ENCODE measurements at regions not wholly inside any gene's neighbourhood (a gene's known extent, or its start where the extent isn't known, plus 50 kb on each side); places are given as distances from the start of the nearest gene placed in this dataset.

DNA sequence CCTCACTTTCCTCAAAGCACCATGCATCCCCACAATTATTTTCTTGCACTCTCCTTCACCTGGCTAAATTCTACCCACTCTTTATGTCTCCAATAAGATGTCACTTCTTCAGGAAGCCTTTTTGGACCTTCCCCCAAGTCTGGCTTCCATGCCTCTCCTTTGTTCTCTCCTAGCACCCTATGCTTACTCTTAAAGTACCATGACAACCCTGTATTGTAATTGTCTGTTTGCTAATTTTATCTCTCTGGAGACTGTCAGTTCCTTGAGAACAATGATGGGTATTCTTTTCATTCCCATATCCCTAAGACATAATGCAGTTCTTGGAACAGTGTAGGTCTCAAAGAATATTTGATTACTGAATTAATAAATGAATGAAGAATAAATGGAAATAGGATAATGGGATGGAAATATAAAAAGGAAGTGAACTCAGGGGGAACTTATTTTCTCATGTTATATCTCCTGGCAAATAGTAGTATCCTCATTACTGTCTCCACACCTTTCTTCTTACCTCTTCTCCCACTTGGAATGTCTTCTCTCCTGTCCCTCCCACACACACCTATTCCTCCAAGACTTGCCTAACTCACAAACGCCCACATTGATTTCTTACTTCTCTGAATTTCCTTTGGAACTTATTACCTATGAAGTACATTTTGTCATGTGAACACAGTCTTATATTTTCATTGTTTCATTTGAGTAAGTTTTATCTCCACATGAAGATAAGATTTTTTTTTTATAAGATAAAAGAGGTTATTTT lies 499.1 kb downstream of the NFIB start:
- Histone ChIP-seq H3K4me3 (replicated peaks; ENCODE audit: insufficient read depth, low read length) (no peak overlapping the region), H3K27ac (replicated peaks) (no peak overlapping the region), H3K27me3 (ENCODE audit: insufficient read depth, poor library complexity, severe bottlenecking) (no peaks in the 10 kb centered on the region)
- no peak for DNase-seq (ENCODE audit: low read depth in 1 of 2, low spot score in 1 of 2)
- TF ChIP-seq GABPA (IDR thresholded peaks at IDR 0.05; ENCODE audit: low read depth), result no peak
- TF ChIP-seq POLR2AphosphoS5 (IDR thresholded peaks at IDR 0.05; ENCODE audit: low read depth), result no peak
- TF ChIP-seq, protein P1, sequence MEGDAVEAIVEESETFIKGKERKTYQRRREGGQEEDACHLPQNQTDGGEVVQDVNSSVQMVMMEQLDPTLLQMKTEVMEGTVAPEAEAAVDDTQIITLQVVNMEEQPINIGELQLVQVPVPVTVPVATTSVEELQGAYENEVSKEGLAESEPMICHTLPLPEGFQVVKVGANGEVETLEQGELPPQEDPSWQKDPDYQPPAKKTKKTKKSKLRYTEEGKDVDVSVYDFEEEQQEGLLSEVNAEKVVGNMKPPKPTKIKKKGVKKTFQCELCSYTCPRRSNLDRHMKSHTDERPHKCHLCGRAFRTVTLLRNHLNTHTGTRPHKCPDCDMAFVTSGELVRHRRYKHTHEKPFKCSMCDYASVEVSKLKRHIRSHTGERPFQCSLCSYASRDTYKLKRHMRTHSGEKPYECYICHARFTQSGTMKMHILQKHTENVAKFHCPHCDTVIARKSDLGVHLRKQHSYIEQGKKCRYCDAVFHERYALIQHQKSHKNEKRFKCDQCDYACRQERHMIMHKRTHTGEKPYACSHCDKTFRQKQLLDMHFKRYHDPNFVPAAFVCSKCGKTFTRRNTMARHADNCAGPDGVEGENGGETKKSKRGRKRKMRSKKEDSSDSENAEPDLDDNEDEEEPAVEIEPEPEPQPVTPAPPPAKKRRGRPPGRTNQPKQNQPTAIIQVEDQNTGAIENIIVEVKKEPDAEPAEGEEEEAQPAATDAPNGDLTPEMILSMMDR (IDR thresholded peaks at IDR 0.05; ENCODE audit: insufficient read depth, low read length), result no peak
- no peak for TF ChIP-seq SPI1 (IDR thresholded peaks at IDR 0.05; ENCODE audit: borderline replicate concordance, low read depth)
- TF ChIP-seq, protein P2, sequence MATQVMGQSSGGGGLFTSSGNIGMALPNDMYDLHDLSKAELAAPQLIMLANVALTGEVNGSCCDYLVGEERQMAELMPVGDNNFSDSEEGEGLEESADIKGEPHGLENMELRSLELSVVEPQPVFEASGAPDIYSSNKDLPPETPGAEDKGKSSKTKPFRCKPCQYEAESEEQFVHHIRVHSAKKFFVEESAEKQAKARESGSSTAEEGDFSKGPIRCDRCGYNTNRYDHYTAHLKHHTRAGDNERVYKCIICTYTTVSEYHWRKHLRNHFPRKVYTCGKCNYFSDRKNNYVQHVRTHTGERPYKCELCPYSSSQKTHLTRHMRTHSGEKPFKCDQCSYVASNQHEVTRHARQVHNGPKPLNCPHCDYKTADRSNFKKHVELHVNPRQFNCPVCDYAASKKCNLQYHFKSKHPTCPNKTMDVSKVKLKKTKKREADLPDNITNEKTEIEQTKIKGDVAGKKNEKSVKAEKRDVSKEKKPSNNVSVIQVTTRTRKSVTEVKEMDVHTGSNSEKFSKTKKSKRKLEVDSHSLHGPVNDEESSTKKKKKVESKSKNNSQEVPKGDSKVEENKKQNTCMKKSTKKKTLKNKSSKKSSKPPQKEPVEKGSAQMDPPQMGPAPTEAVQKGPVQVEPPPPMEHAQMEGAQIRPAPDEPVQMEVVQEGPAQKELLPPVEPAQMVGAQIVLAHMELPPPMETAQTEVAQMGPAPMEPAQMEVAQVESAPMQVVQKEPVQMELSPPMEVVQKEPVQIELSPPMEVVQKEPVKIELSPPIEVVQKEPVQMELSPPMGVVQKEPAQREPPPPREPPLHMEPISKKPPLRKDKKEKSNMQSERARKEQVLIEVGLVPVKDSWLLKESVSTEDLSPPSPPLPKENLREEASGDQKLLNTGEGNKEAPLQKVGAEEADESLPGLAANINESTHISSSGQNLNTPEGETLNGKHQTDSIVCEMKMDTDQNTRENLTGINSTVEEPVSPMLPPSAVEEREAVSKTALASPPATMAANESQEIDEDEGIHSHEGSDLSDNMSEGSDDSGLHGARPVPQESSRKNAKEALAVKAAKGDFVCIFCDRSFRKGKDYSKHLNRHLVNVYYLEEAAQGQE (IDR thresholded peaks at IDR 0.05; ENCODE audit: insufficient replicate concordance, low read depth), result no peak

DNA sequence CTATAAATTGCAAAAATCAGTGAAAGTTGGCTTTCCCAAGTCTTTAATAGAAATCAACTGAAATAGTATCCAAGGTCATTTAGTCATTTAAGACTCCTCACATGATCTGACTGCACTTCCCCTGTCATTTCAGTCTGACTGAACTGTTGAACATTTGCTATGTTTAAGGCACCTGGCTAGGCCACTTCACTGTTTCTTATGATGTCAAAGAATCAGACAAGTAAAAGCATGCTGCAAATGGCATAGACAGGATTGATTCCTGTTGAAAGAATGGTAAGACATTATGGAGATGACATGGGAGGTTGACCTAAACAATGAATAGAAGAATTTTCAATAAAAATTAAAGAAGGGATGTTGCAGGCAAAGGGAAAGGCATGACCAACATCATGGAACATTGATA lies 502.1 kb downstream of the NFIB start:
- Histone ChIP-seq H3K27me3 (ENCODE audit: insufficient read depth, poor library complexity, severe bottlenecking) (no peaks in the 10 kb centered on the region), H3K27ac (replicated peaks) (no peak overlapping the region), H3K4me3 (replicated peaks; ENCODE audit: insufficient read depth, low read length) (no peak overlapping the region)
- no peak for TF ChIP-seq GABPA (IDR thresholded peaks at IDR 0.05; ENCODE audit: low read depth)
- no peak for TF ChIP-seq POLR2AphosphoS5 (IDR thresholded peaks at IDR 0.05; ENCODE audit: low read depth)
- TF ChIP-seq, protein P1 (IDR thresholded peaks at IDR 0.05; ENCODE audit: insufficient read depth, low read length), result no peak
- TF ChIP-seq SPI1 (IDR thresholded peaks at IDR 0.05; ENCODE audit: borderline replicate concordance, low read depth), result no peak
- TF ChIP-seq, protein P2 (IDR thresholded peaks at IDR 0.05; ENCODE audit: insufficient replicate concordance, low read depth), result no peak
- DNase-seq (ENCODE audit: low read depth in 1 of 2, low spot score in 1 of 2), result no peak

DNA sequence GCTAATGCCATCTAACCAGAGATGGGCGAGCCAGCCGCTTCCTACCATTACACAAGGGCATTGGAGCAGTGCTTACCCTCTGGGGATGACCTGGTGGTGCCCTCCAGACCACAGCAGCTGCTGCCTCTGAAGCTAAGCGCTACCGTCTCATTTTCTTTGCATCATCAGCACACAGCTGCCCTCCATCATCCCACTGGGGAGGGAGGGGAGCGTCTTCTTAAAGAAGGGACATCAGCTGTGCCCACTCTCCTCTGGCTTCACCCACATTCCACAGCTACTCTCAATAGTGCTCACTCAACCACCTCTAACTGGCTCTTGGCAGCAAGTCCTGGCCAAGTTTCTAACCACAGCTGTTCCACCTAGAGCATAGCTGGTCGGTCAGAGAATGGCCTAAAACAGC lies 503.4 kb downstream of the NFIB start:
- DNase-seq (ENCODE audit: low read depth in 1 of 2, low spot score in 1 of 2), result no peak
- Histone ChIP-seq H3K27me3 (ENCODE audit: insufficient read depth, poor library complexity, severe bottlenecking) (no peaks in the 10 kb centered on the region), H3K27ac (replicated peaks) (no peak overlapping the region), H3K4me3 (replicated peaks; ENCODE audit: insufficient read depth, low read length) (no peak overlapping the region)
- no peak for TF ChIP-seq GABPA (IDR thresholded peaks at IDR 0.05; ENCODE audit: low read depth)

DNA sequence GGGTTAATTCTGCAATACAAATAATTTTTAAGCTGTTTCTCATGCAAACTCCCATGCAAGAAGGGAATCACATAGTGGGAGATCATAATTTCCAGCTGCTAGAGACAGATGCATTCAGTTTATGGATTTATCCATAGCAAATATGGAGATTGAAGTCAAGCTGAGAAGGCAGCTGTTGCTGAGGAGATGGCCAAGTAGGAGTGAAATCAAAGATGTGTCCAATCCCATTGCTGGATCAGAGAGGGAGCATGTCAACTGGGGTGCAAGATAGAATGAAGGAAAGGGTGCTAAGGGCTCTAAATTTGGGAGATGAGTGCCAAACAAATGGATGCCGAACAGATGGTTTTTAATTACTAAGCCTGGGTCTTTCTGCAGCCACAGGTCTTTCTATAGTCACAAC lies 504.5 kb downstream of the NFIB start:
- H3K27ac ChIP-seq (replicated peaks), result no peak overlapping the region
- H3K4me3 ChIP-seq (replicated peaks; ENCODE audit: insufficient read depth, low read length), result no peak overlapping the region
- no peak for DNase-seq (ENCODE audit: low read depth in 1 of 2, low spot score in 1 of 2)
- H3K27me3 ChIP-seq (ENCODE audit: insufficient read depth, poor library complexity, severe bottlenecking), result no peaks in the 10 kb centered on the region
- TF ChIP-seq GABPA (IDR thresholded peaks at IDR 0.05; ENCODE audit: low read depth) (no peak), POLR2AphosphoS5 (IDR thresholded peaks at IDR 0.05; ENCODE audit: low read depth) (no peak), SPI1 (IDR thresholded peaks at IDR 0.05; ENCODE audit: borderline replicate concordance, low read depth) (no peak)
- TF ChIP-seq, protein P2 (IDR thresholded peaks at IDR 0.05; ENCODE audit: insufficient replicate concordance, low read depth), result no peak
- TF ChIP-seq, protein P1 (IDR thresholded peaks at IDR 0.05; ENCODE audit: insufficient read depth, low read length), result no peak
